H1 (cell line): ENCODE measurements at regions not wholly inside any gene's neighbourhood (a gene's known extent, or its start where the extent isn't known, plus 50 kb on each side); places are given as distances from the start of the nearest gene placed in this dataset.

Experiments used
- HDAC6 ChIP-seq: IDR thresholded peaks from one replicate; pipeline ENCODE4 v1.7.1; 2012; ENCODE audit warnings: low read depth, mild to moderate bottlenecking, inconsistent platforms, low read length, moderate library complexity
- JUN ChIP-seq: IDR thresholded peaks from 2 replicates; pipeline ENCODE4 v1.6.1; 2011; ENCODE audit warnings: low read depth, mild to moderate bottlenecking, improper control_type of control experiment, low read length
- MAX ChIP-seq: IDR thresholded peaks from 2 replicates; pipeline ENCODE4 v1.6.1; 2012; ENCODE audit warnings: inconsistent platforms
- RAD21 ChIP-seq, 2 experiments: IDR thresholded peaks in 1 of 2; conservative IDR thresholded peaks in 1 of 2; 2 replicates each; pipeline ENCODE4 v1.6.1; 2011; ENCODE audit warnings: low read depth in 2 of 2, low read length in 2 of 2, improper control_type of control experiment in 1 of 2, inconsistent platforms in 1 of 2, mild to moderate bottlenecking in 1 of 2, moderate library complexity in 1 of 2

- TF ChIP-seq RAD21 (IDR thresholded peaks at IDR 0.05 in 1 of 2, conservative IDR thresholded peaks at IDR 0.05 in 1 of 2; ENCODE audit: low read depth in 2 of 2, low read length in 2 of 2) = no peak
- TF ChIP-seq HDAC6 = no peak
- no peak for TF ChIP-seq JUN
- TF ChIP-seq MAX = no peak
These were observed 58.7 kb upstream of the KDR start for GRCh38 chr4:55183926-55184599.
